ENCODE measurements at regions not wholly inside any gene's neighbourhood (a gene's known extent, or its start where the extent isn't known, plus 50 kb on each side); places are given as distances from the start of the nearest gene placed in this dataset.

- no peak overlapping the region for H3K27ac Mint-ChIP-seq
- no peaks in the 10 kb centered on the region for H3K9me3 Mint-ChIP-seq
- DNase-seq (ENCODE audit: low spot score in 2 of 2), result no peak
- no peaks in the 10 kb centered on the region for H3K36me3 Mint-ChIP-seq
- no peak for ATAC-seq
Observed at GRCh38 chr1:228975238-228975907, 240.1 kb downstream of the RHOU start.

GRCh38 chr1:228976316-228976715, 241.0 kb downstream of the RHOU start:
- H3K36me3 Mint-ChIP-seq, result no peaks in the 10 kb centered on the region
- ATAC-seq (no peak), DNase-seq (ENCODE audit: low spot score in 2 of 2) (no peak)
- H3K27ac Mint-ChIP-seq, result no peak overlapping the region
- no peaks in the 10 kb centered on the region for H3K9me3 Mint-ChIP-seq

GRCh38 chr1:228977307-228977706, 242.0 kb downstream of the RHOU start:
- no peak for ATAC-seq
- Mint-ChIP-seq H3K9me3 (no peaks in the 10 kb centered on the region), H3K36me3 (no peaks in the 10 kb centered on the region), H3K27ac (no peak overlapping the region)
- no peak for DNase-seq (ENCODE audit: low spot score in 2 of 2)

DNA sequence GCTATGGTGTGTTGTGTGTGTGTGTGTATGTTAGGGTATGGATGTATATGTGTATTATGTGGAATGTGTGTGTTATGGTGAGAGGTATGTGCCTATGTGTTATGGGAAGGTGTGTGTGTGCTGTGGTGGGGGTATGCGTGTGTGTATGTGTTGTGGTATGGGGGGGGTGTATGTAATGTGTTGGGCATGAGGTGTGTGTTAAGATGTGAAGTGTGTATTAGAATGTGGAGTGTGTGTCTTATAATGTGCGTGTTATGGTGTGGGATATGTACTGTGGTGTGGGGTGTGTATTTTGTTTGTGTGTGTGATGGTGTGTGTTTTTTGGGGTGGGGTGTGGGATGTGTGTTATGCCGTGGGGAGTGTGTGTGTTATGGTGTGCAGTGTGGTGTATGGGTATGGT, 242.5 kb downstream of the RHOU start:
- no peaks in the 10 kb centered on the region for H3K36me3 Mint-ChIP-seq
- ATAC-seq, result no peak
- H3K27ac Mint-ChIP-seq, result no peak overlapping the region
- DNase-seq (ENCODE audit: low spot score in 2 of 2), result no peak
- no peaks in the 10 kb centered on the region for H3K9me3 Mint-ChIP-seq

GRCh38 chr1:228978484-228979324, 243.4 kb downstream of the RHOU start:
- Mint-ChIP-seq H3K27ac (no peak overlapping the region), H3K9me3 (no peaks in the 10 kb centered on the region), H3K36me3 (no peaks in the 10 kb centered on the region)
- no peak for ATAC-seq
- DNase-seq (ENCODE audit: low spot score in 2 of 2), result no peak

GRCh38 chr1:228979325-228979699, 244.0 kb downstream of the RHOU start:
- DNase-seq (ENCODE audit: low spot score in 2 of 2) (no peak), ATAC-seq (no peak)
- Mint-ChIP-seq H3K9me3 (no peaks in the 10 kb centered on the region), H3K27ac (no peak overlapping the region), H3K36me3 (no peaks in the 10 kb centered on the region)

- H3K36me3 Mint-ChIP-seq, result no peaks in the 10 kb centered on the region
- ATAC-seq (no peak), DNase-seq (ENCODE audit: low spot score in 2 of 2) (no peak)
- H3K9me3 Mint-ChIP-seq, result no peaks in the 10 kb centered on the region
- no peak overlapping the region for H3K27ac Mint-ChIP-seq
Observed at GRCh38 chr1:228979774-228980173, 244.5 kb downstream of the RHOU start.

DNA sequence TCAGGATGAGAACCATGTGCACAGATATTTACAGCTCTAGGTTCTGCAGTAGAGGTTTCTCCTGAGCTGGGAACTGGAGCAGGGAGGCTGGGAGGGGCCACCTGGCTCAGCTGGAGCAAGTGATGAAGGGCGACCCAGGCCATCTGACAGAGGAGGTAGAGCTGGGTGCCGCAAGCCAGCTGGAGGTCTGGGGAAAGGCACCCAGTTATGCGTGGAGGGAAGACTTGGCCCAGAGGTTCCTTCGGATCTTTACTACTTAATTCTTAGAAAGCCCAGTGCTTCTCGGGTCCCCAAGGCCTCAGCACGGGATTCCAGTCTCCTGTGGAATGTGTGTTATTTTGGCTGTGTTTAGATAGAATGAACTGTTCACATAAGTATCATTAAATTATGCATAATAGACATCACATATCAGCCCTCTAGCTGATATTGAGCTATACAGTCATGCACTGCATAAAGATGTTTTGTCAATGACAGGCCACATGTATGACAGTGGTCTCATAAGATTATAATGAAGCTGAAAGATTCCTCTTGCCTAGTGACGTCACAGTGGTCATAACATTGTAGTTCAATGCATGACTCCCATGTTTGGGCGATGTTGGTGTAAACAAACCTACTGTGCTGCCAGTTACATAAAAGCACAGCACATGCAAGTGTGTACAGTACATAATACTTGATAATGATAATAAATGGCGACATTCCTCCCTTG, 245.1 kb downstream of the RHOU start:
- no peak for ATAC-seq
- H3K36me3 Mint-ChIP-seq, result no peaks in the 10 kb centered on the region
- no peak for DNase-seq (ENCODE audit: low spot score in 2 of 2)
- no peaks in the 10 kb centered on the region for H3K9me3 Mint-ChIP-seq
- H3K27ac Mint-ChIP-seq, result no peak overlapping the region

DNA sequence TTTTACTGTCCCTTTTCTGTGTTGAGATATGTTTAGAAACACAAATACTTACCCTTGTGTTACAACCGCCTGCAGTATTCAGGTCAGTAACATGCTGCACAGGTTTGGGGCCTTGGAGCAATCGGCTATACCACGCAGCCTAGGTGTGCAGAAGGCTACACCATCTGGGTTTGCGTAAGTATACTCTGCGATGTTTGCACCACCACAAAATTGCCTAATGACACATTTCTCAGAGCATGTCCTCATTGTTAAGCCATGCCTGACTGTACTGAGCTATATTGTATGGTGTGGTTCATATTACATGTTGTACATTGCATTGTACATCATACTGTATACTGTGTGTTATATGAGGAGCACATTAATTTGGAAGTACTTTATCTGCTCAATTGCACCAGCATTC, 247.4 kb downstream of the RHOU start:
- DNase-seq (ENCODE audit: low spot score in 2 of 2) (no peak), ATAC-seq (no peak)
- no peak overlapping the region for H3K27ac Mint-ChIP-seq
- H3K36me3 Mint-ChIP-seq, result no peaks in the 10 kb centered on the region
- H3K9me3 Mint-ChIP-seq, result no peaks in the 10 kb centered on the region

DNA sequence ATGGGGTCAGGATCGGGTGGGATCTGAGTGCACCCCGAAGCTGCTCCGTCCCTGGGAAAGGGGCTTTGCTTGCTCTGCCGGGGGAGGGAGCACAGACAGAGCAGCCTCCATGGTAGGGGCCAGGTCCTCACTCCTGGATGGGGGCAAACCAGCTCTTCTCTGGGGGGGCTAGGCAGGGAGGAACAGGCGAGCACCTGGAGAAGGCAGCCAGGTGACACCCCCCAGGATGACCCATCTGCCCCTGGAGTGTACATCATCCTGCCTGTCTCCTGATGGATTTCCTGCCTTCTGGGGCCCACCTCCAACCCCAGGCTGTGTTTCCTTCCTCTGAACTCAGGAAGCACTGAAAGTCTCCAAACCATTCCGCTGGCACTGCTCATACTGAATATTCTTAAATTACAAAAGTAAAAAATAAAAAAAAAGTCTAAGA, 248.0 kb downstream of the RHOU start:
- Mint-ChIP-seq H3K36me3 (no peaks in the 10 kb centered on the region), H3K27ac (no peak overlapping the region), H3K9me3 (no peaks in the 10 kb centered on the region)
- DNase-seq (ENCODE audit: low spot score in 2 of 2) (no peak), ATAC-seq (no peak)

DNA sequence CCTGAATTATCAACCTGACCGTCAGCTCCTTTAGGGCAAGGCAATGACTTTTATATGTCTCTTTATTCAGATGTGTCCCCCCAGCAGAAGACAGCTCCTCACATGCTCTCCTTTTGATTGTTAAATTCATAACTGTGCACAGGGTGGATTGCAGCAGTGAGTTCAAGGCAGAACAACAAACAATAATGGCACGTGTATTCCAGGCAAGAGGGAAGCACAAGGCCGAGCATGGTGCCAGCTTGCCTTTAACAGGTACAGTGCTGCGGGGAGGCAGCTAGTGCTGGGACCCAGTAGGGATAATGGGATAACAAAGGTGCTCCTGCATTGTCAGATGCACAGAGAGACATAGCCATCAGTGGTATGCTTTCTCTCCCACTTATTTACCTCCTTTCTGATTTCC, 248.4 kb downstream of the RHOU start:
- H3K36me3 Mint-ChIP-seq, result no peaks in the 10 kb centered on the region
- ATAC-seq (no peak), DNase-seq (ENCODE audit: low spot score in 2 of 2) (no peak)
- H3K9me3 Mint-ChIP-seq, result no peaks in the 10 kb centered on the region
- H3K27ac Mint-ChIP-seq, result no peak overlapping the region

GRCh38 chr1:228984107-228984506, 248.8 kb downstream of the RHOU start:
- H3K9me3 Mint-ChIP-seq, result no peaks in the 10 kb centered on the region
- no peak for ATAC-seq
- H3K36me3 Mint-ChIP-seq, result no peaks in the 10 kb centered on the region
- DNase-seq (ENCODE audit: low spot score in 2 of 2), result no peak
- H3K27ac Mint-ChIP-seq, result no peak overlapping the region

DNA sequence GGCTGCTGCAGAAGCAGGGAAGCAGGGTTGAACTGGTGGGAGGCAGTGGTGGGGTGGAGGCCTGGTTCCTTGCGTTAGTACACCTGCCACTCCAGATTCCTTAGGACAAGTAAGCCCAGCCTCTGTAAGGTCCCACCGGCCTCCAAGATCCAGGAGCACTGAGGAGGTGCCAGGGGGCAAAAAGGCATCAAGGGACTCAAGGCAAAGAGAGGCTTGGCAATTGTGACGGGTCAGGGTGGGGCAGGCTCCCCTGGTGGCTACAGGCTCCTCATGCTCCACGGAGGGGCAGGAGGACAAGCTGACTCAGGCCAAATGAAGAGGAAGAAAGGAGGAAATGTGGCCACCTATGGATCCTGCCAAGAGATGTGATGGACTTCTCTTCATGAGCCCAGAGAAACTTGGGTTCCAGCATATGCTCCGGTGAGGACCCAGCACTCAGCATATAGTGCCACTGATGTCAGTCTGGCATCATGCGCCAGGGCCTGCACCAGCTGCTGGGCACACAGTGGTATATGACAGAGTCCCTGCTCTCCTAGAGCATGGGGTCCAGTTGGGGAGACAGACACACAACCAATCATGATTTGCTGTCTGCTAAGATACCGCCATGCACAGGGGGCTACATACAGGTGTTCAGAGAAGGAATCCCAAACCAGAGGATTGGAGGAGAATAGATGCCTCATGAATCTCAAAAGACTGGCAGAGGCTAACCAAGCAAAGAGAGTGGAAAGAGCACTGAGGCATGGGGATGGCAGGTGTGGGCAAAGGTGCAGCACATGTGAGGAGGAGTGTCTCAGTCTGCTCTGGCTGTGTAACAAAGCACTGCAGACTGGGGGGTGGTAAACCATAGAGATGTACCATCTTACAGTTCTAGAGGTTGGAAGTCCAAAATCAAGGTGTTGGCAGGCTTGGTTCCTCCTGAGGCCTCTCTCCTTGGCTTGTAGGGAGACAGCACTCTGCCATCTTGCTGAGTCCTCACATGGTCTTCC, 249.7 kb downstream of the RHOU start:
- ATAC-seq, result no peak
- no peak overlapping the region for H3K27ac Mint-ChIP-seq
- DNase-seq (ENCODE audit: low spot score in 2 of 2), result no peak
- H3K36me3 Mint-ChIP-seq, result no peaks in the 10 kb centered on the region
- no peaks in the 10 kb centered on the region for H3K9me3 Mint-ChIP-seq

- no peak for ATAC-seq
Observed at GRCh38 chr1:228985661-228986060, 250.4 kb downstream of the RHOU start.

GRCh38 chr1:228986093-228986904, 251.0 kb downstream of the RHOU start:
- Mint-ChIP-seq H3K27ac (no peak overlapping the region), H3K9me3 (no peaks in the 10 kb centered on the region), H3K36me3 (no peaks in the 10 kb centered on the region)
- no peak for ATAC-seq
- no peak for DNase-seq (ENCODE audit: low spot score in 2 of 2)

More at GRCh38 chr1:228985661-228986060, 250.4 kb downstream of the RHOU start:
- Mint-ChIP-seq H3K27ac (no peak overlapping the region), H3K9me3 (no peaks in the 10 kb centered on the region), H3K36me3 (no peaks in the 10 kb centered on the region)
- DNase-seq (ENCODE audit: low spot score in 2 of 2), result no peak

DNA sequence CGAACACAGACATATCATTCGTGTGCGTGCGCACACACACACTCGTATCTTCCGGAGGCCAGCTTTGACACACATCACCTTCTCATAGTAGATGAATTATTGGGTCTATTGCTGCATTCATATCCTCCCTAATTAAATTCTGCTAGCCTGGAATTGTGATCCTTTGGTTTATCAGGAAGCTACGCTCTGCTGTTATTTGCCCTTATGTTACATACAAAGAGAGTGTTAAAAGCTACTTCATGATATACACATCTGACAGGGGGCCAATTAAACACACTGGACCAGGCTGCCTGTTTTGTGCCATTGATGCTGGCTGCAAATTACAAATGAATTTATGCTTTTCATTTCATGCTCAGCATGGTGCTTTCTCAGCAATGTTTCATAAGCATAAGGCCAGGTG, 252.0 kb downstream of the RHOU start:
- H3K36me3 Mint-ChIP-seq, result no peaks in the 10 kb centered on the region
- DNase-seq (ENCODE audit: low spot score in 2 of 2) (no peak), ATAC-seq (no peak)
- H3K9me3 Mint-ChIP-seq, result no peaks in the 10 kb centered on the region
- H3K27ac Mint-ChIP-seq, result no peak overlapping the region

All from activated naive CD4-positive, alpha-beta T cell treated with anti-CD3 and anti-CD28 coated beads, Interleukin-2, amount 50 U/mL, for 72 hours (primary cell).